ENCODE measurements at regions not wholly inside any gene's neighbourhood (a gene's known extent, or its start where the extent isn't known, plus 50 kb on each side); places are given as distances from the start of the nearest gene placed in this dataset.

GRCh38 chr11:11076879-11077278 lies 219.0 kb upstream of the ZBED5 start:
- no peak for DNase-seq

GRCh38 chr11:11076276-11076675 lies 218.4 kb upstream of the ZBED5 start:
- DNase-seq = no peak

DNA sequence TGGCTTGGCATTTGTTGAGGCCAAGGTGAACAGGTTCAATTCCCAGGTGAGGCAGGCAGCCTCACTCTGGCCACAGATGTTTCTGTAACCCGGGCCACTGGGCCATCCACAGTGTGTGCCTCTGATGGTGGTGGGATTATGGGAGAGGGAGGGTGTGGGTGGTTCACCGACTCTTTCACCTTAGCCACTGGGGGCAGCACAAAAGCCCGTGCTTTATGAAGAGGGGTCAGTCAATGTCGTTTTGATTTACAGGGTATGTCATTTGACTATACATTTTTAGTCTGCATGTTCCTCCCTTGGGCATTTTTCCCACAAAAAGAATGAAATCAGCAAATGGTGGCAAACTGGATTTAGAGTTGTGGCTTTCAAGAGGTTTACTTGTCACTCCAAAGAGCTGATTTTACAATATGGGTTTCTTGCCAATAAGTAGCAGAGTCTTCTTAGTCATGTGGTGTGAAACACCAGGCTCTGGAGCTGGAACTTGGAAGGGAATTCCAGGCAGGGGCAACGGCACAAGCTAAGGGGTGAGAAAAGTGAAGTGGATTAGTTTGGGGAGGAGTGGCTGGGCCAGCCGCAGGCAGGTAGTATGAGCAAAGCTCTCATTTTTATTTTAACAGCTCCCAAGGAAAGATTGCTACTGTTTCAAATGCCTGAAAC lies 217.8 kb upstream of the ZBED5 start:
- no peak for DNase-seq

DNA sequence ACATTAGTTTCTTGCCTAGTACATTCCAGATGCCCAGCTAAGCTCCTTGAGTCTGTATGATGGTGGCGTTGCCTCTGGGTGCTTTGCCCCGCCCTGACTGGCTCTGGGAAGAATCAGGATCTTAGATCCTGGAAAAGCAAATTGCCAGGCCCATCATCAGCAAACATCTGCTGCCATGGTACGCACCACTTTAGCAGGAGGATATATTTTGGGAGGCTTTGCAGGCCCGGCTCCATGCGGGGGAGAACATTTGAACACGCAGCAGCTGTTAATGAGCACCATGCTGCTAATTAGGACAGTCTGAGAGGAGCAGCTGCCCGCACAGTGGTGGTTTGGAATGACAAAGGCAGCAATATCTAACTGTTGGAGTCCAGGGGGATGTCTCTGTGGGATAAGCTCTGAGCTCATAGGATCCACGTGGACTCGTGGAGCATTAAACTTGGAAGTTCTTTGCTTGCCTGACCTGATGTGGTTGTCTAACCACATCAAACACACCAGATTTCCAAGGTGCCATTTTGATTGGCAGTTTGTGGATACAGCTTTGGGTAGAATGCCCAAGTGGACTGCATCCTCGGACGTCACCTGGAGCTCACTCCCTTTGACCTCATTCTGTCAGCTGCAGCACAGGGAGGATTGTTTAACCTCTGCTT lies 217.0 kb upstream of the ZBED5 start:
- DNase-seq = no peak

DNA sequence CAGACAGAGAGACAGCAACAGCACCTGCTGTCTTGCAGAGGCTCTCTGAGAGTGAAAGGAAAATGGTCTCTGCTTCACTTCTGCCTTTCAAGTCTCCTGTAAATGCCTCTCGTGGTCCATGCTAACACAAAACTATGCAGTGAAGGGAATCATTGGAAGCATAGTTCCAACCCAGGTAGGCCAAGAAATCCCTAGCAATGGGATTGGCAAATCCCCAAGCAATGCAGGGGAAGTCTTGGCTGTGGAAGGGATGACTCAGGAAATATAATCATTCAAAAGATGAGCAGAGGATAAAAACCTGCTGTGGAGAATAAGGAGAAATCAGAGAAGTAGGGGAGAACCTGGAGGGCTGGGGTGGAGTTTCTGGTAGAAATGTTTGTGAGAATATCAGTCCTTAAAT lies 216.1 kb upstream of the ZBED5 start:
- no peak for DNase-seq

DNA sequence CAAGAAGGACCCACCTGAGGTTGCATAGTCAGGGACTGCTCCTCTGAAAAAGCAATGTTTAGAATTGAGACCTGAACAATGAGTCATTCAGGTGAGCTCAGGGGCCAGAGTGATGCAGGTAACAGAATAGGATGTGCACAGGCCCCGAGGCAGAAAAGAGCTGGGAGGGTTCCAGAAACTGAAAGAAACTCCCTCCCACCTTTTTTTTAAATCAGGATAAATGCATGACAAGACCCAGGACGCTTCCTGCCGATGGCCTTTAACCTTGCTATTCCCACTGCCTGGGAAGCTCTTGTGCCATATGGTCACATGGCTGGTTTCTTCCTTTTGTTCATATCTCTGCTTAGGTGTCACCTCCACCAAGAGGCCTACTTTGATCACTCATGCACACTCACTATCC lies 214.2 kb upstream of the ZBED5 start:
- DNase-seq = no peak

GRCh38 chr11:11071486-11071885 lies 213.6 kb upstream of the ZBED5 start:
- DNase-seq = no peak

GRCh38 chr11:11070976-11071375 lies 213.1 kb upstream of the ZBED5 start:
- DNase-seq = no peak

- DNase-seq = no peak
Measured at GRCh38 chr11:11069841-11070835, 212.3 kb upstream of the ZBED5 start.

DNA sequence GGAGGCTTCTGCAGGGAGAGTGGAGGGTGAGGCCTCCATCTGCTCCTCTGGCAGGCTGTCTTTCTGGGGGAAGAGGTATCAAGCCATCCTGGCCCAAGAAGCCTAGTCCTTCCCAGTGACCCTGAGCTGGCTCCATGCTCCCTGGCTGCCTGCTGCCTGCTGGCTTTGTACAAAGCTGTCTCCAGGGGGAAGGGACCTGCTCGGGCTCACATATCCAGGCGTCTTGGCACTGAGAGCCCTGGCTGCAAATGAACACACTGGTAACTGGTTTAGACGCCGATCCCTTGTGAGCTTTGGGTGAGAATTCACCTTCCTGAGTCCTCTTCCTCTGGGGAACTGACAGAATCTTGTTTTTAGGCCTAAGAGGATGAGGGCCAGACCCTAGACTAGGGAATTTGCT lies 210.3 kb upstream of the ZBED5 start:
- no peak for DNase-seq

GRCh38 chr11:11065396-11065795 lies 207.5 kb upstream of the ZBED5 start:
- DNase-seq = no peak

GRCh38 chr11:11057472-11057854 lies 199.6 kb upstream of the ZBED5 start:
- DNase-seq = no peak

DNA sequence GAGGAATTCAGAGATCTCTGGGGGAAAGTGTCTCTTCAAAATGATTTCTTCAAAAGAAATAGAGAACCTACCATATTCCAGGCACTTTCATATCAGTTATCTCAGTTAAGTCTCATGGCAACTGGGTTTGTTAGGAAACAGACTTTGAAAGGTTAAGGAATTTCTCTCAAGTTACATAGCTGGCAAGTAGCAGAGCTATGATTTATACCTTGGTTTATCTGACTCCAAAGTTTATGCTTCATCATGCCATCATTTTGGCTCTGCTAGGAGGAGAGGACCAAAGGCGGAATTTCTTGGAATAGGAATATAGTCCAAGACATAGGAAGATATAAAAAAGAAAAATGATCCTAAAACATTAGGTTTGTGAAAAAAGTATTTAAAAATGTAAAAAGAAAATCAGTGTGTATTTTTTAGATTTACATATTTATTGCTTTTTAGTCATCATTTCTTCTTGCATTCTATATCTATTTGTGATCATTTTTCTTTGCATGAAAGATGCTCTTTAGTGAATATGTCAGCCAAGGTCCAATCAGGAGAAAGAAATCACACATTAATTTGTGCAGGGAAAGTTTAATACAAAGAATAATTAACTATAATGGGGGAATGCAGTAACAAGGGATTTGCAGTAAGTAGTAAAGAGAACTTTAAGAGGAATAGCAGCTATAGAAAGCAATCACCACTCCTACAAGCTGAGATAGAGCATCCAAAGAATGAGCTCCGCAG lies 199.1 kb upstream of the ZBED5 start:
- DNase-seq = no peak

DNA sequence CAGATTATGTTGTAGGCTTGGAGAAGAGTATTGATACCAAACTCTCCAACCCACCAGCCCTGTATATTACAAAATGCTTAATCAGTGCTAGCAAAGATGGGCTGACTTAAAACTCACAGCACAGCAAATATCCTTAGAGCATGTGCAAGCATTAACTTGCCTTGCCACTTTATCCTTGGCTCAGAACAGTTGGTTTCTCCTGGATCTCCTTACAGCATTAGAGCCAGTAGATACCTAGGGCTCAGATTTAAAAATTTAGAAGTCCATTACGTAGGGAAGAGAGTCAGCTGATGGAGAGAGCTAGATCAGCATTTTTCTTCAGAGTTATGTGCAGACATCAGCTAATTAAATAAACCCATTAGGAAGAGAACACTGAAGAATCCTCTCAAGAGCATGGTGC lies 198.5 kb upstream of the ZBED5 start:
- DNase-seq = no peak

DNA sequence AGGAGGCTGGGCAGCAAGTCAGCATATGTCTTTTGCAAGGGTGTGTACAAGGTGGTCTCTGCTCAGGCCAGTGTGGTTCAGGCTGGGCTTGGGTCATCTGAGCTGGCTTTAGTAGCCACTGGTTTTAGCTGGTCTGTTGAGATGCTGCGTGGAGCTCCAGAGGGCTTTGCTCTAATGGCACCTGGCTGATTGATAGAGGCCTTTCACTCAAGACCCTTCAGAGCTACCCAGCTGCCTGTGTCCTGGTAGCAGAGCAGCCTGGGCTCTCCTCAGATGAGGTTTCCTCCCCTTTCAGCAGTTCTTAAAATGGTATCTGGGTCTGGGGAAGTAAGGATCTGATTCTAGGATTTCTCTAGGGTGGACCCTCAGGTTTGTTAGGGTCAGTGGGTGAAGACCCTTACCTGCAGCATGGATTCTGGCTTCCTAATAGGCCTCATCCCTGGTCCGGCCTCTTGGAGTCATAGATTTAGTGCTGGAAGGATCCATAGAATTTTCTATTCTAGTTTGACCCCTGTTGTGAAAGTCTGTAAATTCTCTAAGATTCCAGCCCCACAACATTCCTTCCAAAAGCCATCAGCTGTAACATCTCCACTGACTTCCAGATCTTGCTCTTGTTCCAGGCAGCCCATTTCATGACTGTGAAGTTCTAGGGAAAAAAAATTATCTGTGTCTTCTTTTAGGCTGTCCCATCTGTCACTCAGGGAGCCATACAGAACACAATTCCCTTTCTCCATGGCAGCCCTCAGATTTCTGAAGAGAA lies 190.2 kb upstream of the ZBED5 start:
- DNase-seq = no peak

DNA sequence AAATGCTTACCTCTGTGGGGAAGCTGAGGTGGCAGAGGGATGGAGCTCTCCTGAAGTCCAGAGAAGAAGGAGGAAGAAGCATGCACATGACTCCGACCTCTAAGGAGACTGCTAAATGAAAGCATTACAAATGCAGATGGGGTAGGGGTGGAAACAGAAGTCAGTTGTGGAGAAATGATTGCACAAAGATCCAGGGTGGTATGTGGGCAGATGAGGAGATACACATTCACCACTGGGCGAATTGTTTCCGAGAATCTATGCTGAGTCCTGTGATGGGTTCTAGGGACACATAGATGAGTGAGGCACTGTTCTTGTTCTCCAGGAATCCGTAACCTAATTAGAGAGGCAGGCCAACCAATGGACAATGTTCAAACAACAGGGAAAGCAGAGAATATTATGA lies 188.9 kb upstream of the ZBED5 start:
- DNase-seq = no peak

DNA sequence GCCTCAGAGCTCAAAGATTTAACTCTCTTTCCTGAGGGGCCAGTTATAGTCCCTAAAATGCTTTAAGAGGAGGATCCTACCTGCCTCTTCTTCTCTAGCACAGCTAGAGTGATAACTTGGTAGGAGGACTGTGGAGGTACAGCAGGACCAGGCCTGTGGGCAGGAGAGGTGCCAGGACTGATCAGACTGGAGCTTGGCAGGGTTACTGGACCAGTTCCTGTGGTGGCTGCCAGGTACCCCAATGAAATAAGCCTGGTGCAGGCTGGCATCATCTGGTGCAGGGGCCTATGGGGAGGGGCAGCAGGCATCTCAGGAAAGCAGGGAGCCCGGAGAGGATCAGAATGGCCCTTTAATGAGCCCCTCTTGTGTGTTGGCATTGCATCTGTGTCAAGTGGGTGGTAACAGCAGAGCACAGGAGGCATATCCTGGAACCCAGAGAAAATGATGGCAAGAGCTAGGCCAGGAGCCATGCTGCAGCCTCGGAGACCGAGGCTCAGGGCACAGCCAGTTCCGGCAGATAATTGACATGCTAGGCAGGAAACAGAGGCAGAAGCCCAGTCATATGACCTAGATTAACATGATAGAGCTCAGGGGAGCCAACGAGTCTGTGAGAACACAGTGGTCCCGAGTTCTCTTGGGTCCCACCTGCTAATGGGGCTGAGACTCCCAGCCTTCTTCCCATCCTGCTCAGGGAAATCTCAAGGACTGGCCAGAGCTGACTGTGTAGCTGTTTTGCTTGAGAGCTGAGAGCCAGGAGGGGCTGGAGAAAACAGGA lies 187.5 kb upstream of the ZBED5 start:
- DNase-seq = no peak

DNA sequence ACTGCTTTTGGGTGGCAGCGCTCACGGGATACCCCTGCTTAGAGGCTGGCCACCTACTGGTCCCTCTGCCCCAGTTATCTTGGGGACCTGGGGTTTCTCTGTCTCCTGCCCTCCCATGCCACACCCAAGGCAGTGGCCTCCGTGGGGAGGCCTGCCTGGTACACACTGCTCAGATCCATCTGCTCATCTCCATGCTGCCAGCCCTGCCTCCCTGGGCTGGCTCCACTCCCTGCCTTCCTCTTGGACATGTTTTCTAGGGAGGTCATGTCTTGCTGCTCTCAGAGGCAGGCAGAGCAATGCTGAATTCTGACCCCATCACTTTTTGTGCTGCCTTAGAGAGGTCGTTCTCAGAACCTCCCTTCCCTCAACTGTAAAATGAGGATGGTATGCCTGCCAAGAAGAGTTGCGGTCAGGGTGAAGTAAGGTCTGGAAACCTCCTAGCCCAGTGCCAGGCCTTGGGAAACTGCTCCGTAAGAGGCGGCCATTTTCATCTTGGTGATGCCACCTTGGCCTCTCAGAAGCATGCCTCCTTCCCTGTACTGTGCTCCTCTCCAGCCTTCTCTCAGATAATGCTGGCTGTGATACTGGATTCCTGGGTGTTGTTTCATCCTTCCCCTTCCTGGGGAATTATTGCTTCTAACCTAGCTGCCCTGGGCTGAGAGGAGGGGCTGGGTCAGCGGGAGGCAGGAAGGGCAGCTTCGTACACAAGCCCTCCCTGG lies 186.4 kb upstream of the ZBED5 start:
- no peak for DNase-seq

GRCh38 chr11:11043721-11044120 lies 185.9 kb upstream of the ZBED5 start:
- DNase-seq = no peak

- DNase-seq = no peak
Measured at GRCh38 chr11:11039208-11039965, 181.5 kb upstream of the ZBED5 start.

All from AML-193 (cell line).